DND-41 (cell line): ENCODE measurements at regions not wholly inside any gene's neighbourhood (a gene's known extent, or its start where the extent isn't known, plus 50 kb on each side); places are given as distances from the start of the nearest gene placed in this dataset.

Experiments
- ATAC-seq: fragments of 200-7000 bp; cut with Tn5 transposase; 3 replicates; pipeline ENCODE4 v1.9.1; 2021; ENCODE audit warnings: low read depth; ENCODE audit not compliant: insufficient read depth
- DNase-seq: peaks from one replicate; pipeline ENCODE4 v3.0.0-alpha.2; 2020
- H2AFZ ChIP-seq: 2 replicates; pipeline ENCODE4 v1.6.0; 2012; ENCODE audit warnings: low read depth, low read length
- H3K27ac ChIP-seq: 2 replicates; pipeline ENCODE4 v1.5.1; 2012; ENCODE audit warnings: low read length, inconsistent platforms
- H3K27me3 ChIP-seq: fragments of 200-600 bp; sonication (generic); 2 replicates; pipeline ENCODE4 v1.6.0; 2012; ENCODE audit warnings: low read length, mild to moderate bottlenecking, inconsistent platforms; ENCODE audit not compliant: insufficient read depth, poor library complexity
- H3K36me3 ChIP-seq: 2 replicates; pipeline ENCODE4 v1.5.1; 2012; ENCODE audit warnings: low read length, inconsistent platforms; ENCODE audit not compliant: insufficient read depth
- H3K4me1 ChIP-seq: 2 replicates; pipeline ENCODE4 v1.5.1; 2012; ENCODE audit warnings: mild to moderate bottlenecking, low read length; ENCODE audit not compliant: insufficient read depth
- H3K4me2 ChIP-seq: 2 replicates; pipeline ENCODE4 v1.6.0; 2012; ENCODE audit warnings: mild to moderate bottlenecking, moderate library complexity, low read length, inconsistent platforms; ENCODE audit not compliant: insufficient read depth
- H3K4me3 ChIP-seq, 2 experiments: fragments of 200-600 bp in 1 of 2; shearing (Covaris generic) in 1 of 2; 2 replicates each; pipeline ENCODE4 v1.5.1; 2012 to 2016; ENCODE audit warnings: inconsistent platforms in 2 of 2, low read length in 2 of 2, mild to moderate bottlenecking in 2 of 2, low read depth in 1 of 2, moderate library complexity in 1 of 2
- H3K79me2 ChIP-seq: 2 replicates; pipeline ENCODE4 v1.6.0; 2012; ENCODE audit warnings: low read length, inconsistent platforms; ENCODE audit not compliant: insufficient read depth
- H3K9ac ChIP-seq: 2 replicates; pipeline ENCODE4 v1.6.0; 2012; ENCODE audit warnings: low read depth, mild to moderate bottlenecking, inconsistent platforms, low read length, moderate library complexity
- H3K9me3 ChIP-seq: 2 replicates; pipeline ENCODE4 v1.5.1; 2012; ENCODE audit warnings: low read length, moderate library complexity, mild to moderate bottlenecking, inconsistent platforms; ENCODE audit not compliant: insufficient read depth, severe bottlenecking
- H4K20me1 ChIP-seq: 2 replicates; pipeline ENCODE4 v1.6.0; 2012; ENCODE audit warnings: low read length; ENCODE audit not compliant: insufficient read depth
- EZH2 ChIP-seq: IDR thresholded peaks from 3 replicates; pipeline ENCODE4 v1.6.1; 2012; ENCODE audit warnings: borderline replicate concordance, low read depth, mild to moderate bottlenecking, moderate library complexity, low read length, inconsistent platforms; ENCODE audit not compliant: severe bottlenecking
- TF ChIP-seq, protein P1 (sequence below): IDR thresholded peaks from 2 replicates; pipeline ENCODE4 v1.5.1; 2012; ENCODE audit warnings: borderline replicate concordance, low read length, moderate library complexity, mild to moderate bottlenecking; ENCODE audit not compliant: poor library complexity, severe bottlenecking; ENCODE audit errors: extremely low read depth

DNA sequence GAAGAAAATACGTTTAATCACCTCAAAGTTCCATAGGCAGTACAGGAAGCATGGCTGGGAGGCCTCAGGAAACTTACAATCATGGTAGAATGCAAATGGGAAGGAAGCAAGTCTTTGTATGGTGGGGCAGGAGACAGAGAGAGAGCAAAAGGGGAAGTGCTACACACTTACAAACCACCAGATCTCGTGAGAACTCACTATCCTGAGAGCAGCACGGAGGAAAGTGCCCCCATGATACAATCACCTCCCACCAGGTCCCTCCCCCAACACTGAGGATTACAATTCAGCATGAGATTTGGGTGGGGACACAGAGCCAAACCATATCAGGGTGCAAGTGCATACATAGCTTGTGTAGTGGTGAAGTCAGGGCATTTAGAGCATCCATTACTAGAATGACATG is 92.3 kb upstream of the ANKRD10 start:
- H4K20me1 ChIP-seq, result no peaks in the 10 kb centered on the region
- no peaks in the 10 kb centered on the region for H3K9me3 ChIP-seq
- H3K27me3 ChIP-seq, result peaks cover 5% of the 10 kb centered on the region
- no peaks in the 10 kb centered on the region for H3K36me3 ChIP-seq
- no peak for ATAC-seq
- TF ChIP-seq EZH2, result no peak
- TF ChIP-seq, protein P1, sequence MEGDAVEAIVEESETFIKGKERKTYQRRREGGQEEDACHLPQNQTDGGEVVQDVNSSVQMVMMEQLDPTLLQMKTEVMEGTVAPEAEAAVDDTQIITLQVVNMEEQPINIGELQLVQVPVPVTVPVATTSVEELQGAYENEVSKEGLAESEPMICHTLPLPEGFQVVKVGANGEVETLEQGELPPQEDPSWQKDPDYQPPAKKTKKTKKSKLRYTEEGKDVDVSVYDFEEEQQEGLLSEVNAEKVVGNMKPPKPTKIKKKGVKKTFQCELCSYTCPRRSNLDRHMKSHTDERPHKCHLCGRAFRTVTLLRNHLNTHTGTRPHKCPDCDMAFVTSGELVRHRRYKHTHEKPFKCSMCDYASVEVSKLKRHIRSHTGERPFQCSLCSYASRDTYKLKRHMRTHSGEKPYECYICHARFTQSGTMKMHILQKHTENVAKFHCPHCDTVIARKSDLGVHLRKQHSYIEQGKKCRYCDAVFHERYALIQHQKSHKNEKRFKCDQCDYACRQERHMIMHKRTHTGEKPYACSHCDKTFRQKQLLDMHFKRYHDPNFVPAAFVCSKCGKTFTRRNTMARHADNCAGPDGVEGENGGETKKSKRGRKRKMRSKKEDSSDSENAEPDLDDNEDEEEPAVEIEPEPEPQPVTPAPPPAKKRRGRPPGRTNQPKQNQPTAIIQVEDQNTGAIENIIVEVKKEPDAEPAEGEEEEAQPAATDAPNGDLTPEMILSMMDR, result no peak
- H2AFZ ChIP-seq, result no peak overlapping the region
- no peaks in the 10 kb centered on the region for H3K79me2 ChIP-seq
- no peak overlapping the region for H3K4me3 ChIP-seq
- H3K9ac ChIP-seq, result no peak overlapping the region
- H3K4me2 ChIP-seq, result no peak overlapping the region
- H3K27ac ChIP-seq, result no peak overlapping the region
- no peaks in the 10 kb centered on the region for H3K4me1 ChIP-seq
- no peak for DNase-seq

DNA sequence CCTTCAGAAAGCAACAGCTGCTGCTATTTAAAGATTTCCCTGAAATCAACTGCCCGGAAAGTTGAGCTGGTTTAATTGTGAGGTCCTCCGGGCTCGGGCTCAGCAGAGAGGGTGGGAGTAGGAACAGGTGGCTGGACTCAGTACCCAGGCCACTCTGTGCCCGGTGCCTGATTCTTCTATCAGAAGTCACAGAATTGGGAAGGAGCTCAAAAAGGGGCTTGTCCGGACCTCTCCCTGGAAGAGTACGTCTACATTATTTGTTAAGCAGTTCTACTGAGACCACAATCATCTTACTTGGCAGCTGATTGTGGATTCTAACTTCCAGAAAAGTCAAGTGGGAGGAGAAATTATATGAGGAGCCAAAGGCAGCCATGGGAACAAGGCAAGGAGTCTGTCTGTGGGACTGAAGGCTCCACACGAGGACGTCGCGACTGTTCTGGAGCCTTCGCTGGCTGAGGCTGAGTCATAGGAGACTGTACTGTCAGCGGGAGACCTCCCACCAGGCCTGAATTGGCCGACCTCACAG is 91.7 kb upstream of the ANKRD10 start:
- no peak overlapping the region for H3K4me3 ChIP-seq
- H3K4me1 ChIP-seq, result no peaks in the 10 kb centered on the region
- H3K9me3 ChIP-seq, result no peaks in the 10 kb centered on the region
- no peak overlapping the region for H3K4me2 ChIP-seq
- DNase-seq (no peak), ATAC-seq (no peak)
- peaks cover 5% of the 10 kb centered on the region for H3K27me3 ChIP-seq
- no peak for TF ChIP-seq EZH2
- TF ChIP-seq, protein P1, result no peak
- H2AFZ ChIP-seq, result no peak overlapping the region
- no peak overlapping the region for H3K9ac ChIP-seq
- no peaks in the 10 kb centered on the region for H3K79me2 ChIP-seq
- H3K36me3 ChIP-seq, result no peaks in the 10 kb centered on the region
- H4K20me1 ChIP-seq, result no peaks in the 10 kb centered on the region
- no peak overlapping the region for H3K27ac ChIP-seq

DNA sequence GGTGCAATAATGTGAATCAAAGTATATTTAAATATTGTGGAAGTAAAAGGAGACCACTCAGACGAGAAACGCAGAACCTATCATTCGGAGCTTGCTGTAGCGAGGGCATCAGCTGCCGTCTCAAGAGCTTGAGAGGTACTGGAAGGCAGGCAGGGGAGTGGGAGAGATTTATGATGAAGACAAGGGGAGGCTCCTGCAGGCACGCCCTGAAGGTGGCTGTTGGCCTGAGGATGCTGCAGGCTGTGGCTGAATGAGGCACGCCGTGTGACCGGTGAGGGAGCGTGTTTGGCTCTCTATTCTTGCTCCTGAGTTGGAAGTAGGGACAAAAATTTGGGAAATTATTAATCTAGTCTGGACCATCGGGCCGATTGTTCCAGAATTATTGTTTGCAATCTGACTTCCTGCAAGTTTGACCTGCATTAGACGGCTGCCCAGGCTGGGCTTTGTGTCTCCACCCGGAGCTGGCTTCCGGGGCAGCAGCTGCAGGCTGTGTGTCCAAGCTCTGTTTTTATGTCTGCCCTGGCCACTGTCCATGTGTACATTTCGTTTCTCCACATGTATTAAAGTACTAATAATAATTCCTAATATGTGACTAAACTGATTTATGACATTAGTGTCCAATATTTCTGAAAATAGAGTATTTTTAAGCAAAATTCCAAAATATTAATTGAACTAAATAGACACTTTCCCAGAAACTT is 91.1 kb upstream of the ANKRD10 start:
- Histone ChIP-seq H3K4me3 (no peak overlapping the region), H3K27ac (no peak overlapping the region), H3K9ac (no peak overlapping the region), H3K9me3 (no peaks in the 10 kb centered on the region), H3K4me1 (no peaks in the 10 kb centered on the region), H2AFZ (no peak overlapping the region), H3K4me2 (no peak overlapping the region), H3K79me2 (no peaks in the 10 kb centered on the region), H3K36me3 (no peaks in the 10 kb centered on the region), H4K20me1 (no peaks in the 10 kb centered on the region), H3K27me3 (peaks cover 5% of the 10 kb centered on the region)
- TF ChIP-seq, protein P1, result no peak
- TF ChIP-seq EZH2, result no peak
- DNase-seq, result no peak
- no peak for ATAC-seq
